SK-N-SH (cell line): ENCODE measurements at regions not wholly inside any gene's neighbourhood (a gene's known extent, or its start where the extent isn't known, plus 50 kb on each side); places are given as distances from the start of the nearest gene placed in this dataset.

ENCODE experiments used
- CTCF ChIP-seq: fragments of 200-600 bp; sonication (generic); IDR thresholded peaks from 2 replicates; pipeline ENCODE4 v1.6.1; 2017; ENCODE audit warnings: antibody characterized with exemption, mild to moderate bottlenecking, moderate library complexity
- EP300 ChIP-seq, 2 experiments: IDR thresholded peaks; 2 replicates each; pipeline versions ENCODE4 v1.4.0 to v1.6.1; 2012; ENCODE audit warnings: borderline replicate concordance in 1 of 2, low read depth in 1 of 2, low read length in 1 of 2
- FOXJ3 ChIP-seq: sonication (generic); formaldehyde crosslinking; IDR thresholded peaks from 2 replicates; pipeline ENCODE4 v1.5.1; 2020; ENCODE audit warnings: mild to moderate bottlenecking, missing genetic modification reagents
- MAX ChIP-seq: IDR thresholded peaks from 2 replicates; pipeline ENCODE4 v1.4.0; 2012; ENCODE audit warnings: low read depth
- RFX5 ChIP-seq: IDR thresholded peaks from 2 replicates; pipeline ENCODE4 v1.6.1; 2012; ENCODE audit warnings: mild to moderate bottlenecking, improper control_type of control experiment, low read length
- USF2 ChIP-seq: fragments of 150-350 bp; IDR thresholded peaks from 2 replicates; pipeline ENCODE4 v1.6.1; 2017; ENCODE audit warnings: antibody characterized with exemption, low read length, low read depth, borderline replicate concordance

GRCh38 chr5:156087577-156088110 lies 239.3 kb upstream of the SGCD start:
- TF ChIP-seq CTCF: no peak
- TF ChIP-seq EP300 (IDR thresholded peaks at IDR 0.05; ENCODE audit: borderline replicate concordance in 1 of 2, low read depth in 1 of 2, low read length in 1 of 2): no peak
- TF ChIP-seq USF2: no peak
- TF ChIP-seq MAX: no peak
- no peak for TF ChIP-seq RFX5
- TF ChIP-seq FOXJ3 (CRISPR knock-in tag): no peak
